NCI-H1105 (cell line): ENCODE measurements at regions not wholly inside any gene's neighbourhood (a gene's known extent, or its start where the extent isn't known, plus 50 kb on each side); places are given as distances from the start of the nearest gene placed in this dataset.
"Not testable (repeated sequence)": the region's sequence is repeated elsewhere in the genome, so short reads cannot be mapped to it uniquely, and the experiment has no call there.

Experiments used
- DNase-seq: peaks from one replicate; lab custom pipeline; 2025; lab: John Stamatoyannopoulos, UW

DNA sequence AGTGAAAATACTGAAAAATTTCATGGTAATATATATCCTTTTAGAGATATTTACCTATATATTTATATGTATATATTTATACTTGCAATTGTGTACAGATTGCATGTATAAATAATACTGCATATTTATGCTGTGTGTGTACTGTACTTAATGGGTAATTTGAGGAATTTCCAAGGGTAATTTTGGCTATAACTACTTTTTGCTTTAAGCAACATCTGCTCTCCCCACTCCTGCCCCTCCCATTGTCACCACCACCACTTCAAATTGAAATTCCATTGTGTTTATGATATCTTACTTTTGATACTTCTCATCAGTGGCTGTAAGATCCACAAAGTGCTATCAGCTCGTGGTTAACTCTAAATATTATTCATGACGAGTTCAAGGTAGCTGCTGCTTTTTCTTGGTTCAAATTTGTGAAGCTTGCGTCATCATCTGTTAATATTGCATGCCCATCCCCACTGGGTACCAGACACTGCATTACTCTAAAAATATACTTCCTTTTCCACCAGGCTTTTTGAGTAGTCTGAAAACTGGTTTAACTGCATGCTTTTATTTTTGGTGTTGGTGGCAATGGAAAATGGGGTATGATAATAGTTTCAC is 91.7 kb upstream of the MITF start:
- no peak for DNase-seq

GRCh38 chr3:69647081-69647480 is 92.2 kb upstream of the MITF start:
- DNase-seq, result no peak

GRCh38 chr3:69646287-69647067 is 92.8 kb upstream of the MITF start:
- DNase-seq, result no peak

DNA sequence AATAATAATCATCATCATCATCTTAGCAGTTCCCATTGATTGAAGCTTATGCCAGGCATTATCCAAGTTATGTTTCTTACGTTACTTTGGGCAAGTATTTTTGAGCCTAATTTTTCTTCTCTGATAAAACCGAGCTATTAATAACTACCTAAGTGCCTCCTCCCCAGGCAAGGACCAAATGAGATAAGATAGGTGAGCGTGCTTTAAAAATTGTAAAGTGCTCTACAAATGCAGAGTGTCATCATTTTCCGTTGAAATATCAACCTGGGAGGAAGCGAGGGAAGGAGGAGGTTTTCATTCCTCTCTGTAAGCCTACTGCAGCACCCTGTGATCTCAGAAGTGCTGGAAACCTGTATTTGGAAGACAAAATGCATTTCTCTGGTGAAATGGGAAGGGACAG is 96.7 kb upstream of the MITF start:
- DNase-seq, result no peak

DNA sequence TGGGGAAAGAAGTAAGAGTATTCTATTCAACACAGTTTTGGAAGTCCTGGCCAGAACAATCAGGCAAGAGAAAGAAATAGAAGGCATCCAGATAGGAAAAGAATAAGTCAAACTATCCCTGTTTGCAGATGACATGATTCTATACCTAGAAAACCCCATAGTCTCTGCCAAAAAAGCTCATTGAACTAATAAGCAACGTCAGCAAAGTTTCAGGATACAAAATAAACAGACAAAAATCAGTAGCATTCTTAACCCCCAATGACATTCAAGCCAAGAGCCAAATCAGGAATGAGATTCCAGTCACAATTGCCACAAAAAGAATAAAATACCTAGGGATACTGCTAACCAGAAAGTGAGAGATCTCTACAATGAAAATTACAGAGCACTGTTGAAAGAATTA is 99.4 kb upstream of the MITF start:
- no peak for DNase-seq

GRCh38 chr3:69628951-69629350 is 110.3 kb upstream of the MITF start:
- no peak for DNase-seq

DNA sequence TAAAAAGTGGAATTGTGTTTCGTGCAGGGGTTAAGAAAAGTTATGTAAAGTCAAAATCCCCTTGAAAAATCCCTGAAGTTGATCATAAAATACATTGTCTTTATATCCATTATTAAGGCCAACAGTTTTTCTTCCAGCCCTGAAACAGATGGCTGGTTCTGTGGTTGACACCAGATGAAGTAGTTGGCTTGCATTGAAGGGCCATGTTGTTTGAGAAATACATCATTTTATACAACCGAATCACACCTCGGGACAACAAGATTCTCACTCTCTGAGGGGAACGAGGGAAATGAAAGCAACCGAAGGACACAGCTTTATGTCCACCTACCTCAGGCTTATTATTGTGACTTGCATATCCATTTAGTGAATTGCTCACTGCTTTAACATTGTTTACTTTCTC is 126.0 kb upstream of the MITF start:
- DNase-seq, result no peak

DNA sequence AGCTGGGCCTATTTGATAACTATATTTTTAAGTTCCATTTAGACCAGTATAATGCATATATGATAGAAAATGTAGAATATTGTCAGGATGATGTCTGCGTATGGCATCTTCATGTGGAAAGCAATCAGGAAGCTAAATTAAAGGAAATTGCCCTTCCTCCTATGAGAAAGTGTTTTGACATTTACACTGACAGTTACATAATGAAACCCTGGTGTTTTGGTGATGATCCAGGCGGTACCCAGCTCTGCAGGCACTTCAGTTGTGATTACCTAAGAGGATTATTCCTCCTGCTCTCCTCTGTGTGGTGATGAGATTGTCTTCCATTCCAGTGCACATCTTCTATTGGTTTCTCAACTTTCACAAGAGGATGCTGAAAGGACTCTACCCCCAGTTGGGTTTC is 126.5 kb upstream of the MITF start:
- no peak for DNase-seq

DNA sequence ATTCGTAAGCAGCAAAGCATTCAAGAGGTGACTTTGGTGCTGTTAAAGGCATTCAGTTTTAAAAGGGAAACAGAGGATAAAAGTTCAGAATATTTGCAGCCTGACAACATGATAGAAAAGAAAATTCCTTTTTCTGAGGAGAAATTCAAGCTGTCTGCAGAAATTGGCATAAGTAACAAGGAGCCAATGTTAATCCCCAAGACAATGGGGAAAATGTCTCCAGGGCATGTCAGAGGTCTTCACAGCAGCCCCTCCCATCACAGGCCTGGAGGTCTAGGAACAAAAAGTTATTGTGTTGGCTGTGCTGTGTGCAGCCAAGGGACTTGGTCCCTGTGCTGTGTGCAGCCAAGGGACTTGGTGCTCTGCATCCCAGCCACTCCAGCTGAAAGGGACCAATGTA is 129.7 kb upstream of the MITF start:
- DNase-seq, result not testable (repeated sequence)

DNA sequence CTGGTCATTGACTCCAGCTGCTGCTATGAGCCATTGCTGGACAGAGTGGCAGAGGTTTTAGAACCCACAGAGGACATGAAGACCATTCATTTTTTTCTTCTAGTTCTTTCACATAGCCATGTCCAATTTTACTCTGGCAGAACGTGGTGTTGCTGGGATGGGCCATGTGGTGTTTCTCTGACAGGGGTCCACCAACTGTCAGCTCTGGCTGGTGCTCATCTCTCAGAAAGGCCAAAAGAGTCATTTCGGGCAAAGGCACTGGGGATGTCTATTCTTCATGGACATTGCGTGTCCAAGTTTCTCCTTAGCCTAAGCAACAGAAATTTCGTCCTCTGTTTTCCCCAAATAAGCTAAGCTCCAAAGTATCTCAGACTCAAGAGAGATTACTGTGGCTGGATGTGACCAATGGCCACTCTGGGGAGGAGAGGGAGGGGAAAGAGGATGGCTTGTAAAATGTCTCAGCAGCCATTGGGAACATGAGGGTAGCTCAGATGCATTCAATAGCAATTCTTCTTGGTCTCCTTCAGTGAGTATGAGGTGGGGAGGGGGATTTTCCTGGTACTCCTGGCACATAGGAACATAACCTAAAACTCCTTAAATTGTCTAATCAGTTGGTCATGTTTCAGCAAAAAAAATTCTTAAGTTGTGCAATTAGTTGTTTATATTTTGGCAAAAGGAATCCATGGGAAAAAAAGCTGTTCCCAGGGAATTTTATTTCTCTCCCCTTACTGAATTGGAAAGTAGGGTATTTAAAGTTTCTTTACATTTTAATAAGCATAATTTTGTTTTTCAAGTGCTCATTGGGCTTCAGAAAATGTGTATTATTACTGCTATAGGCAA is 131.6 kb upstream of the MITF start:
- no peak for DNase-seq

GRCh38 chr3:69605867-69606266 is 133.4 kb upstream of the MITF start:
- no peak for DNase-seq

DNA sequence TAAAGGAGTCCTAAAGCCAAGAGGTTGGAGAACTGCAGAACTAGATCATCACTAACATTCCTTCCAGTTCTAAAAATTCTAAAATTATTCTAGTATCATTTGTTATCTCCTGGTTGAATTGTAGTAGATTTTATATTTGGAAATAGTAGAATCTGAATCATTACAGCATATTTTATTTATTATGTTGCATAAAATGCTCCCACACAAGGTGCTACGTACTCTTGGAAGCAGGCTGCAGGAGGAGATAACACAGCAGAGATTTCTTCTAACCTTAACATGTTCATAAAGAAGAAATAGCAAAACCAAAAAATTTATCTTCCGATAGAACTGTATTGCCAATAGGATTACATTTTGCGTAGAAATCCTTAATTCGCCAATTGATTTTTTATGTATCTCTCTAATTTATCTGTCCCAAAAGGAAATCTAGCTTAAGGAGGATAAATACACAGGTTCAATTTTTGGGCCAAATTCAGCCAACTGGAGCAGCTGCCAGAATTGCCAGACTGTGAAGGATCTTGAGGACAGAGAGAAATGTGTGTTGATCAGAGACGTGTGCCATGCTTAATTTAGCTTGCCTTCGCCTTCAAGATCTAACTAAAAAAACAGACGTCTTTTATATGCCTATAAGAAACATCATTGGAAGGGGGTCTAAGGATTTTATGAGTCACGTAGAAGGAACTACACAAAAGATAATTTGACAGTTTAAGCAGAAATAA is 134.4 kb upstream of the MITF start:
- DNase-seq, result no peak

GRCh38 chr3:69602112-69602511 is 137.2 kb upstream of the MITF start:
- no peak for DNase-seq

- no peak for DNase-seq
Measured at GRCh38 chr3:69594286-69594685, 145.0 kb upstream of the MITF start.

DNA sequence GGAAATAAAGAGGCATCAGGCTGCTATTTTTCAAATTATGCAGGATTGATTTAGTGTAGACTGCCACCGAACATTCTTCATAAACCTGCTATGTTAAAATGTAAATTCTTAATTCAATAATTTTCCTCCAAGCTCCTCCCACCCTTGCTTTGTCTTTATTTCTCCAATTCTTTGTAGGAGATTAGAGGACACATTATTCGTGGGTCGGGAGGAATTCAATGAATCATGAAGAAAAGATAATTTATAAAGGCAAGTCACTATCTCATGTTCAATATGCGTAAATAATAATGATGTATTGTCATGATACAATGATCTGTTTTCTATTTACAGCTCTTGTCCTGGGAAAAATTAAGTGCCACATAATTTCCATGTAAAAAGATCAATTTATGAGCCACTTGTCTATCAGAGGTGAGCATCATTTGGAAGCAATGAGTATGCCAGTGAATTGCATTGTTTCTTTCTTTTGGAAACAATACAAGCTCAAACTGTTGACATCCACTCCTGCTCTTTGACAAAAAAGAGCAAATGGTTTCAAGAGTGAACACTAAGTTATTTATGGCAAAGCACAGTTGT is 148.0 kb upstream of the MITF start:
- no peak for DNase-seq

GRCh38 chr3:69590111-69590510 is 149.2 kb upstream of the MITF start:
- no peak for DNase-seq

GRCh38 chr3:69588170-69588569 is 151.1 kb upstream of the MITF start:
- DNase-seq, result no peak

GRCh38 chr3:69585472-69585871 is 153.8 kb upstream of the MITF start:
- DNase-seq, result no peak

- no peak for DNase-seq
Measured at GRCh38 chr3:69582044-69582443, 157.2 kb upstream of the MITF start.

- no peak for DNase-seq
Measured at GRCh38 chr3:69579306-69580041, 159.8 kb upstream of the MITF start.

- no peak for DNase-seq
Measured at GRCh38 chr3:69569520-69569919, 169.7 kb upstream of the MITF start.
